ENCODE measurements at regions not wholly inside any gene's neighbourhood (a gene's known extent, or its start where the extent isn't known, plus 50 kb on each side); places are given as distances from the start of the nearest gene placed in this dataset.
A peak's percentile ranks its signal among the peaks of the same experiment; 100 is the strongest.

GRCh38 chr5:4855880-4856279 is 284.2 kb upstream of the ADAMTS16 start:
- Histone ChIP-seq H3K27ac (ENCODE audit: low read depth in 2 of 2, low read length in 2 of 2) (no peak overlapping the region), H3K4me1 (ENCODE audit: control insufficient read depth in 2 of 3, insufficient read depth in 2 of 3, low read depth in 1 of 3, low read length in 3 of 3) (no peaks in the 10 kb centered on the region), H3K4me3 (ENCODE audit: low read length in 3 of 3) (no peak overlapping the region), H3K9me3 (ENCODE audit: control insufficient read depth in 2 of 3, insufficient read depth in 1 of 3, low read length in 3 of 3) (no peaks in the 10 kb centered on the region), H3K9ac (ENCODE audit: low read length in 3 of 3) (no peak overlapping the region), H3K36me3 (ENCODE audit: control insufficient read depth in 2 of 3, insufficient read depth in 3 of 3, low read length in 3 of 3) (no peaks in the 10 kb centered on the region), H3K27me3 (ENCODE audit: control insufficient read depth, insufficient read depth, low read length) (no peaks in the 10 kb centered on the region)
- no peak for FAIRE-seq
- TF ChIP-seq CTCF (IDR thresholded peaks at IDR 0.05; ENCODE audit: borderline replicate concordance, extremely low read depth, insufficient read depth): no peak
- DNase-seq: peak in 2 of 5 donors; percentile 26 to 33
- intact Hi-C loops (cut with DNase I): no loop called here

GRCh38 chr5:4857761-4858160 is 282.4 kb upstream of the ADAMTS16 start:
- Histone ChIP-seq H3K27ac (ENCODE audit: low read depth in 2 of 2, low read length in 2 of 2) (no peak overlapping the region), H3K4me3 (ENCODE audit: low read length in 3 of 3) (no peak overlapping the region), H3K27me3 (ENCODE audit: control insufficient read depth, insufficient read depth, low read length) (no peaks in the 10 kb centered on the region), H3K36me3 (ENCODE audit: control insufficient read depth in 2 of 3, insufficient read depth in 3 of 3, low read length in 3 of 3) (no peaks in the 10 kb centered on the region), H3K4me1 (ENCODE audit: control insufficient read depth in 2 of 3, insufficient read depth in 2 of 3, low read depth in 1 of 3, low read length in 3 of 3) (no peaks in the 10 kb centered on the region), H3K9ac (ENCODE audit: low read length in 3 of 3) (no peak overlapping the region), H3K9me3 (ENCODE audit: control insufficient read depth in 2 of 3, insufficient read depth in 1 of 3, low read length in 3 of 3) (no peaks in the 10 kb centered on the region)
- TF ChIP-seq CTCF (IDR thresholded peaks at IDR 0.05; ENCODE audit: borderline replicate concordance, extremely low read depth, insufficient read depth): no peak
- DNase-seq (no peak), FAIRE-seq (no peak)
- intact Hi-C loops (cut with DNase I): no loop called here

- no peak overlapping the region for H3K4me3 ChIP-seq (ENCODE audit: low read length in 3 of 3)
- DNase-seq: no peak
- no peak overlapping the region for H3K27ac ChIP-seq (ENCODE audit: low read depth in 2 of 2, low read length in 2 of 2)
- H3K27me3 ChIP-seq (ENCODE audit: control insufficient read depth, insufficient read depth, low read length): no peaks in the 10 kb centered on the region
- TF ChIP-seq CTCF (IDR thresholded peaks at IDR 0.05; ENCODE audit: borderline replicate concordance, extremely low read depth, insufficient read depth): no peak
- no peaks in the 10 kb centered on the region for H3K9me3 ChIP-seq (ENCODE audit: control insufficient read depth in 2 of 3, insufficient read depth in 1 of 3, low read length in 3 of 3)
- no peaks in the 10 kb centered on the region for H3K36me3 ChIP-seq (ENCODE audit: control insufficient read depth in 2 of 3, insufficient read depth in 3 of 3, low read length in 3 of 3)
- H3K9ac ChIP-seq (ENCODE audit: low read length in 3 of 3): no peak overlapping the region
- no peak for FAIRE-seq
- intact Hi-C loops (cut with DNase I): no loop called here
- no peaks in the 10 kb centered on the region for H3K4me1 ChIP-seq (ENCODE audit: control insufficient read depth in 2 of 3, insufficient read depth in 2 of 3, low read depth in 1 of 3, low read length in 3 of 3)
Measured at GRCh38 chr5:4859500-4860235, 280.5 kb upstream of the ADAMTS16 start.

- no peak for DNase-seq
- no peak for FAIRE-seq
- H3K4me3 ChIP-seq (ENCODE audit: low read length in 3 of 3): no peak overlapping the region
- intact Hi-C loops (cut with DNase I): no loop called here
- H3K27ac ChIP-seq (ENCODE audit: low read depth in 2 of 2, low read length in 2 of 2): no peak overlapping the region
- TF ChIP-seq CTCF (IDR thresholded peaks at IDR 0.05; ENCODE audit: borderline replicate concordance, extremely low read depth, insufficient read depth): no peak
- no peak overlapping the region for H3K9ac ChIP-seq (ENCODE audit: low read length in 3 of 3)
- no peaks in the 10 kb centered on the region for H3K27me3 ChIP-seq (ENCODE audit: control insufficient read depth, insufficient read depth, low read length)
- H3K36me3 ChIP-seq (ENCODE audit: control insufficient read depth in 2 of 3, insufficient read depth in 3 of 3, low read length in 3 of 3): no peaks in the 10 kb centered on the region
- H3K9me3 ChIP-seq (ENCODE audit: control insufficient read depth in 2 of 3, insufficient read depth in 1 of 3, low read length in 3 of 3): no peaks in the 10 kb centered on the region
- H3K4me1 ChIP-seq (ENCODE audit: control insufficient read depth in 2 of 3, insufficient read depth in 2 of 3, low read depth in 1 of 3, low read length in 3 of 3): no peaks in the 10 kb centered on the region
Measured at GRCh38 chr5:4860631-4861030, 279.5 kb upstream of the ADAMTS16 start.

All from kidney (tissue), 13 donors.